ENCODE measurements at regions not wholly inside any gene's neighbourhood (a gene's known extent, or its start where the extent isn't known, plus 50 kb on each side); places are given as distances from the start of the nearest gene placed in this dataset.

DNA sequence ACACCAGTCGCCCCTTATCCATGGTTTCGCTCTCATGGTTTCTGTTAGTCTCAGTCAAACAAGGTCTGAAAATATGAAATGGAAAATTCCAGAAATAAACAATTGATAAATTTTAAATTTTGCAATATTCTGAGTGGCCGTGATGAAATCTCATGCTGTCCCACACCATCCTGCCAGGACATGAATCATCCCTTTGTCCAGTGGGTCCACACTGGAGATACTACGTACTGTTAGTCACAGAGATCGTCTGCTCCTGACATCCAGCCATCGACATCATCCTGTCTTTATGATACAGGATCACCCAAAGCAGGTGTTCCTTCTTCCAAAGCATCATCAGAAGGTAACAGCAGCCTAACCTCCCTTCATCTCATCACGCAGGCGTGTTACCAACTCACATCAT, 76.5 kb upstream of the MSX1 start:
- DNase-seq (peak in 1 of 4 donors; percentile 10), ATAC-seq (no peak)
- Histone ChIP-seq H3K9me3 (no peaks in the 10 kb centered on the region), H3K4me3 (no peak overlapping the region), H3K4me1 (no peaks in the 10 kb centered on the region), H3K27me3 (no peaks in the 10 kb centered on the region), H3K27ac (no peak overlapping the region), H3K36me3 (replicated peaks in 1 of 2; ENCODE audit: insufficient read depth in 1 of 2, low read depth in 2 of 2) (no peaks in the 10 kb centered on the region)
- intact Hi-C loops (cut with DNase I): no loop called here
- TF ChIP-seq CTCF (IDR thresholded peaks at IDR 0.05): no peak
- TF ChIP-seq POLR2A (IDR thresholded peaks at IDR 0.05): no peak
- WGBS, 2 donors: 79 to 84% methylated on average over 8 of the region's 8 CpGs

DNA sequence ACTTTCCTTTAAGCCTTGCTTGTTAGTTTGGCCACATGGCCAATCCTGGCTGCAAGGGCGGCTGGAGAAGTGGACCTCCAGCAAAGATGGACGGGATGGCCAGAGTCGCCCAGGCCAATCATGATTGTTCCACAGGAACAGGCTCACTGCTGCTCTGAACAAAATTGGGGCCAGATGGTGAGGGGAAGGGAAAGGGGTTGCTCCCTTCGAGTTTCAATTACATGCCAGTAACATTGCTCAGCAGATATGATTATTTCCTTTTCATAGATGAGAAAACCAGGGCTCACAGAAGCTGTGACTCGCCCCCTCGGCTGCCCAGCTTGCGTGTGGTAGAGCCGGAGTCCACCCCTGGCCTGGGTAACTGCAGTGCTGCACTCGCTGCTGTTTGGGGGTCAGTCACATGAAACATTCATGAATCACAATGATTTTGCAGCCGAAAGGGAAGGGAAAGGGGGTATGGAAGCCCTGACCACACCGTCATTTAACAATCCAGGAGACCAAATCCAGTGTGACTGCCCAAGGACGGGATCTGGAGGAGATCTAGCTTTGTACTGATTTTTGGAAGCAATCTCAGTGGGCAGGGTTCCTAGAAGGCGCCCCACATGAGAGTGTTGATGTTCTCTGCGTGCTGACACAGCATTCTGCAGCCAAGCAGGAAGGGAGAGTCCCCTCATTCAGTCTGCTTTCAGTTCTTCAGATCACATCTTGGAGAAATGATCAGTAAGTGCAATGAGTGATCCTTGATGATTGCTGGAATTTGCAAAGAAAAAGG, 77.3 kb upstream of the MSX1 start:
- Histone ChIP-seq H3K4me1 (no peaks in the 10 kb centered on the region), H3K27me3 (no peaks in the 10 kb centered on the region), H3K36me3 (replicated peaks in 1 of 2; ENCODE audit: insufficient read depth in 1 of 2, low read depth in 2 of 2) (no peaks in the 10 kb centered on the region), H3K27ac (no peak overlapping the region), H3K4me3 (no peak overlapping the region), H3K9me3 (no peaks in the 10 kb centered on the region)
- DNase-seq (no peak), ATAC-seq (no peak)
- intact Hi-C loops (cut with DNase I): no loop called here
- TF ChIP-seq POLR2A (IDR thresholded peaks at IDR 0.05) (no peak), CTCF (IDR thresholded peaks at IDR 0.05) (no peak)
- WGBS, 2 donors: 47 to 68% methylated on average over 14 of the region's 14 CpGs

- no peak for ATAC-seq
- WGBS, 2 donors: 73 to 76% methylated on average over 6 of the region's 6 CpGs
Observed at GRCh38 chr4:4780729-4781244, 78.7 kb upstream of the MSX1 start.

GRCh38 chr4:4779486-4779885, 80.0 kb upstream of the MSX1 start:
- Histone ChIP-seq H3K9me3 (no peaks in the 10 kb centered on the region), H3K4me1 (no peaks in the 10 kb centered on the region), H3K36me3 (replicated peaks in 1 of 2; ENCODE audit: insufficient read depth in 1 of 2, low read depth in 2 of 2) (no peaks in the 10 kb centered on the region), H3K4me3 (no peak overlapping the region), H3K27me3 (no peaks in the 10 kb centered on the region), H3K27ac (no peak overlapping the region)
- intact Hi-C loops (cut with DNase I): no loop called here
- 72 to 80% methylated on average over 8 of the region's 8 CpGs for WGBS, 2 donors
- DNase-seq (no peak), ATAC-seq (no peak)
- TF ChIP-seq POLR2A (IDR thresholded peaks at IDR 0.05) (no peak), CTCF (IDR thresholded peaks at IDR 0.05) (no peak)

More at GRCh38 chr4:4780729-4781244, 78.7 kb upstream of the MSX1 start:
- no peaks in the 10 kb centered on the region for H3K4me1 ChIP-seq
- no peaks in the 10 kb centered on the region for H3K9me3 ChIP-seq
- TF ChIP-seq POLR2A (IDR thresholded peaks at IDR 0.05) (no peak), CTCF (IDR thresholded peaks at IDR 0.05) (no peak)
- H3K27me3 ChIP-seq: no peaks in the 10 kb centered on the region
- intact Hi-C loops (cut with DNase I): no loop called here
- DNase-seq: no peak
- H3K27ac ChIP-seq: no peak overlapping the region
- H3K4me3 ChIP-seq: no peak overlapping the region
- H3K36me3 ChIP-seq (replicated peaks in 1 of 2; ENCODE audit: insufficient read depth in 1 of 2, low read depth in 2 of 2): no peaks in the 10 kb centered on the region

- ATAC-seq (no peak), DNase-seq (no peak)
- no peaks in the 10 kb centered on the region for H3K27me3 ChIP-seq
- no peaks in the 10 kb centered on the region for H3K4me1 ChIP-seq
- WGBS, 2 donors: 84 to 93% methylated on average over 2 of the region's 2 CpGs
- no peak overlapping the region for H3K4me3 ChIP-seq
- TF ChIP-seq POLR2A (IDR thresholded peaks at IDR 0.05) (no peak), CTCF (IDR thresholded peaks at IDR 0.05) (no peak)
- no peaks in the 10 kb centered on the region for H3K9me3 ChIP-seq
- intact Hi-C loops (cut with DNase I): no loop called here
- H3K27ac ChIP-seq: no peak overlapping the region
- H3K36me3 ChIP-seq (replicated peaks in 1 of 2; ENCODE audit: insufficient read depth in 1 of 2, low read depth in 2 of 2): no peaks in the 10 kb centered on the region
Observed at GRCh38 chr4:4779054-4779453, 80.4 kb upstream of the MSX1 start.

Measured in body of pancreas (tissue), 4 donors.